ENCODE measurements at regions not wholly inside any gene's neighbourhood (a gene's known extent, or its start where the extent isn't known, plus 50 kb on each side); places are given as distances from the start of the nearest gene placed in this dataset.
"Not testable (repeated sequence)": the region's sequence is repeated elsewhere in the genome, so short reads cannot be mapped to it uniquely, and the experiment has no call there.

- no peak for DNase-seq (ENCODE audit: low read depth in 1 of 2, low spot score in 1 of 2)
- no peak for TF ChIP-seq JUND (IDR thresholded peaks at IDR 0.05; ENCODE audit: low read depth)
- in situ Hi-C loops (cut with HindIII; ENCODE audit: low pct_unique_long_range_greater_than_20kb, low sequenced_read_pairs): no loop called here
Measured at GRCh38 chr6:115782612-115783011, 278.1 kb downstream of the FRK start.

GRCh38 chr6:115773741-115774140, 286.9 kb downstream of the FRK start:
- DNase-seq (ENCODE audit: low read depth in 1 of 2, low spot score in 1 of 2): no peak
- in situ Hi-C loops (cut with HindIII; ENCODE audit: low pct_unique_long_range_greater_than_20kb, low sequenced_read_pairs): no loop called here
- no peak for TF ChIP-seq JUND (IDR thresholded peaks at IDR 0.05; ENCODE audit: low read depth)

- DNase-seq (ENCODE audit: low read depth in 1 of 2, low spot score in 1 of 2): no peak
- in situ Hi-C loops (cut with HindIII; ENCODE audit: low pct_unique_long_range_greater_than_20kb, low sequenced_read_pairs): no loop called here
Measured at GRCh38 chr6:115770851-115771250, 289.8 kb downstream of the FRK start.

GRCh38 chr6:115768500-115768899, 292.2 kb downstream of the FRK start:
- in situ Hi-C loops (cut with HindIII; ENCODE audit: low pct_unique_long_range_greater_than_20kb, low sequenced_read_pairs): no loop called here
- DNase-seq (ENCODE audit: low read depth in 1 of 2, low spot score in 1 of 2): no peak
- no peak for TF ChIP-seq JUND (IDR thresholded peaks at IDR 0.05; ENCODE audit: low read depth)

More at GRCh38 chr6:115770851-115771250, 289.8 kb downstream of the FRK start:
- no peak for TF ChIP-seq JUND (IDR thresholded peaks at IDR 0.05; ENCODE audit: low read depth)

- TF ChIP-seq JUND (IDR thresholded peaks at IDR 0.05; ENCODE audit: low read depth): no peak
- DNase-seq (ENCODE audit: low read depth in 1 of 2, low spot score in 1 of 2): no peak
- in situ Hi-C loops (cut with HindIII; ENCODE audit: low pct_unique_long_range_greater_than_20kb, low sequenced_read_pairs): no loop called here
Measured at GRCh38 chr6:115767931-115768330, 292.8 kb downstream of the FRK start.

GRCh38 chr6:115766745-115767462, 293.8 kb downstream of the FRK start:
- no peak for DNase-seq (ENCODE audit: low read depth in 1 of 2, low spot score in 1 of 2)
- in situ Hi-C loops (cut with HindIII; ENCODE audit: low pct_unique_long_range_greater_than_20kb, low sequenced_read_pairs): no loop called here
- TF ChIP-seq JUND (IDR thresholded peaks at IDR 0.05; ENCODE audit: low read depth): no peak

- in situ Hi-C loops (cut with HindIII; ENCODE audit: low pct_unique_long_range_greater_than_20kb, low sequenced_read_pairs): no loop called here
- no peak for DNase-seq (ENCODE audit: low read depth in 1 of 2, low spot score in 1 of 2)
Measured at GRCh38 chr6:115765966-115766365, 294.7 kb downstream of the FRK start.

GRCh38 chr6:115759051-115759450, 301.6 kb downstream of the FRK start:
- TF ChIP-seq JUND (IDR thresholded peaks at IDR 0.05; ENCODE audit: low read depth): no peak
- in situ Hi-C loops (cut with HindIII; ENCODE audit: low pct_unique_long_range_greater_than_20kb, low sequenced_read_pairs): no loop called here
- DNase-seq (ENCODE audit: low read depth in 1 of 2, low spot score in 1 of 2): no peak

More at GRCh38 chr6:115765966-115766365, 294.7 kb downstream of the FRK start:
- no peak for TF ChIP-seq JUND (IDR thresholded peaks at IDR 0.05; ENCODE audit: low read depth)

- TF ChIP-seq JUND (IDR thresholded peaks at IDR 0.05; ENCODE audit: low read depth): no peak
Measured at GRCh38 chr6:115753446-115753845, 307.2 kb downstream of the FRK start.

GRCh38 chr6:115750946-115751345, 309.7 kb downstream of the FRK start:
- TF ChIP-seq JUND (IDR thresholded peaks at IDR 0.05; ENCODE audit: low read depth): no peak
- in situ Hi-C loops (cut with HindIII; ENCODE audit: low pct_unique_long_range_greater_than_20kb, low sequenced_read_pairs): no loop called here
- DNase-seq (ENCODE audit: low read depth in 1 of 2, low spot score in 1 of 2): no peak

More at GRCh38 chr6:115753446-115753845, 307.2 kb downstream of the FRK start:
- in situ Hi-C loops (cut with HindIII; ENCODE audit: low pct_unique_long_range_greater_than_20kb, low sequenced_read_pairs): no loop called here
- no peak for DNase-seq (ENCODE audit: low read depth in 1 of 2, low spot score in 1 of 2)

- in situ Hi-C loops (cut with HindIII; ENCODE audit: low pct_unique_long_range_greater_than_20kb, low sequenced_read_pairs): no loop called here
- TF ChIP-seq JUND (IDR thresholded peaks at IDR 0.05; ENCODE audit: low read depth): no peak
Measured at GRCh38 chr6:115750292-115750691, 310.4 kb downstream of the FRK start.

GRCh38 chr6:115747719-115748118, 313.0 kb downstream of the FRK start:
- no peak for TF ChIP-seq JUND (IDR thresholded peaks at IDR 0.05; ENCODE audit: low read depth)
- in situ Hi-C loops (cut with HindIII; ENCODE audit: low pct_unique_long_range_greater_than_20kb, low sequenced_read_pairs): no loop called here
- DNase-seq (ENCODE audit: low read depth in 1 of 2, low spot score in 1 of 2): no peak

More at GRCh38 chr6:115750292-115750691, 310.4 kb downstream of the FRK start:
- DNase-seq (ENCODE audit: low read depth in 1 of 2, low spot score in 1 of 2): no peak

GRCh38 chr6:115746583-115746982, 314.1 kb downstream of the FRK start:
- in situ Hi-C loops (cut with HindIII; ENCODE audit: low pct_unique_long_range_greater_than_20kb, low sequenced_read_pairs); DNase-seq (ENCODE audit: low read depth in 1 of 2, low spot score in 1 of 2): not testable (repeated sequence)

- in situ Hi-C loops (cut with HindIII; ENCODE audit: low pct_unique_long_range_greater_than_20kb, low sequenced_read_pairs): no loop called here
Measured at GRCh38 chr6:115740907-115741306, 319.8 kb downstream of the FRK start.

More at GRCh38 chr6:115740907-115741306, 319.8 kb downstream of the FRK start:
- DNase-seq (ENCODE audit: low read depth in 1 of 2, low spot score in 1 of 2): no peak
- no peak for TF ChIP-seq JUND (IDR thresholded peaks at IDR 0.05; ENCODE audit: low read depth)
